ENCODE measurements at regions not wholly inside any gene's neighbourhood (a gene's known extent, or its start where the extent isn't known, plus 50 kb on each side); places are given as distances from the start of the nearest gene placed in this dataset.

DNA sequence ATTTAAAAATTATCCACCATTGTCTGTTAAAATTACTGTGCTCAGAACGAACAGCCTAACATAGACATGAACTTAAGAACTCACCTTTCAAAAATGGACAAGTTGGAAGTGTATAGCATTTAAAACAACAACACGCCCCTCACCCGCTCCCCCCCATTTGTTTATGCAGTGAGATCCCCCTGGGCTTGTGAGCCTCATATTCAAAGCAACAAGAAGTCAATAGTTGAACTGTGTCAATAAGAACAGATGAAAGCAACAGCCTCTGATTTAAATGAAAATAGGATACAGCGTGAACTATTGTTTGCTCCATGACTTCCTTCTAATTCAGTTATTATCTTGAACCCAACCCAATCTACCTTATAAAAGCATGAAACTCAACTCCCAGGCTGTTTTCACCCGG is 314.2 kb downstream of the BLID start:
- peaks cover 56% of the 10 kb centered on the region for H3K4me1 Mint-ChIP-seq
- TF ChIP-seq, protein P1, sequence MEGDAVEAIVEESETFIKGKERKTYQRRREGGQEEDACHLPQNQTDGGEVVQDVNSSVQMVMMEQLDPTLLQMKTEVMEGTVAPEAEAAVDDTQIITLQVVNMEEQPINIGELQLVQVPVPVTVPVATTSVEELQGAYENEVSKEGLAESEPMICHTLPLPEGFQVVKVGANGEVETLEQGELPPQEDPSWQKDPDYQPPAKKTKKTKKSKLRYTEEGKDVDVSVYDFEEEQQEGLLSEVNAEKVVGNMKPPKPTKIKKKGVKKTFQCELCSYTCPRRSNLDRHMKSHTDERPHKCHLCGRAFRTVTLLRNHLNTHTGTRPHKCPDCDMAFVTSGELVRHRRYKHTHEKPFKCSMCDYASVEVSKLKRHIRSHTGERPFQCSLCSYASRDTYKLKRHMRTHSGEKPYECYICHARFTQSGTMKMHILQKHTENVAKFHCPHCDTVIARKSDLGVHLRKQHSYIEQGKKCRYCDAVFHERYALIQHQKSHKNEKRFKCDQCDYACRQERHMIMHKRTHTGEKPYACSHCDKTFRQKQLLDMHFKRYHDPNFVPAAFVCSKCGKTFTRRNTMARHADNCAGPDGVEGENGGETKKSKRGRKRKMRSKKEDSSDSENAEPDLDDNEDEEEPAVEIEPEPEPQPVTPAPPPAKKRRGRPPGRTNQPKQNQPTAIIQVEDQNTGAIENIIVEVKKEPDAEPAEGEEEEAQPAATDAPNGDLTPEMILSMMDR (IDR thresholded peaks at IDR 0.05; ENCODE audit: unreplicated experiment), result no peak
- H3K36me3 Mint-ChIP-seq, result peaks cover 4% of the 10 kb centered on the region
- H3K27ac Mint-ChIP-seq, result peak overlapping the region; percentile 97
- peaks cover 6% of the 10 kb centered on the region for H3K9me3 Mint-ChIP-seq
- no peak overlapping the region for H3K4me3 Mint-ChIP-seq
- DNase-seq (ENCODE audit: low spot score in 2 of 2, unreplicated experiment in 2 of 2), result no peak
- H3K27me3 Mint-ChIP-seq (ENCODE audit: low read depth), result no peaks in the 10 kb centered on the region

DNA sequence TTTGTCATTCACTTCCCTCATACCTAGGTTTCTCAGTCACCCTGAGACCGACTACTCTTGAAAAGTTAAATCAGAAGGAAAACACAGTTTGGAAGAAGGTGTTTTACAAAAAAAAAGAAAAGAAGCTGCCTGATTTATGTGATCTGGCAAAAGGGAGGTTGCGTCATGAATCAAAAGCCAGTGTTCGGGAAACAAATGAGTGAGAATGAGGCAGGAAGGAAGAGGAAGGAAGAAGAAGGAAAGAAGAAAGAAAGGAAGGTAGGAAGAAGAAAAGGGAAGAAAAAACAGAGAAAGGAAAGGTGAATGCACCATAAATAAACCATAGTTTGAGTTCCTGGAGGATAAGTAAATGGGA is 314.6 kb downstream of the BLID start:
- H3K4me3 Mint-ChIP-seq, result peak overlapping the region; percentile 24
- H3K27me3 Mint-ChIP-seq (ENCODE audit: low read depth), result no peaks in the 10 kb centered on the region
- no peak for DNase-seq (ENCODE audit: low spot score in 2 of 2, unreplicated experiment in 2 of 2)
- peak overlapping the region; percentile 97 for H3K27ac Mint-ChIP-seq
- H3K36me3 Mint-ChIP-seq, result peaks cover 4% of the 10 kb centered on the region
- TF ChIP-seq, protein P1 (IDR thresholded peaks at IDR 0.05; ENCODE audit: unreplicated experiment), result no peak
- peaks cover 6% of the 10 kb centered on the region for H3K9me3 Mint-ChIP-seq
- peaks cover 56% of the 10 kb centered on the region for H3K4me1 Mint-ChIP-seq

DNA sequence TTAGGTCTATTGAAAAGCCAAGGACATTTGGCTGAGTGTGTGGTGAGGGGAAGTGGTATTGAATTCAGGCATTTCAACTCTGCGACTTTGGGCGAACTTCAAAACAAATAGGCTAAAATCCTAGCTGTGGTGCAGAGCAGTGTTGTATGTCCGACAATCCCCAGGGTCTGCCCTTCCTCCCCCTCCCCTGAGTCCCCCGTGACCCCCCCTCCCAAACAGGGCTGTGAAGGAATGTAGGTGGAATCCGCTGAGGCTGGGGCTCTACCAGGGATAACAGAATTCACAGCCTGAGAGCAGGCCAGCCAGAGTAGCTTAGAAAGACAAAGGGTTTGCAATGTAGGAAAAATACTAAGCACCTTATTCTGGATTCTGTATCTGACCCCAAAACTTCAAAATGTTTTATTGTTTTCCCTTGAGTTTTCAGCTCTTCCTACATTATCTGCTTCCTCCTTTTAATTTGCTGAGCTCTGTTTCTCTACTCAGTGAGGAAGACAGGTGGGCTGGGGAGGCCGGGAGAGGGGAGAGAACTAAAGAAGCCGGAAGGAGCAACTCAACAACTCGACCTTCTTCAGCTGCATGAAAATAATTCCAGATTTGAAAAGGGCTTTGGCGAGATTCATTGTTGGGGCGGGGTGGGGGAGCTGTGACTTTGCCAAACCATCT is 315.2 kb downstream of the BLID start:
- Mint-ChIP-seq H3K36me3 (peaks cover 4% of the 10 kb centered on the region), H3K9me3 (peaks cover 6% of the 10 kb centered on the region), H3K4me1 (peaks cover 56% of the 10 kb centered on the region), H3K27me3 (ENCODE audit: low read depth) (no peaks in the 10 kb centered on the region), H3K4me3 (peak overlapping the region; percentile 24), H3K27ac (peak overlapping the region; percentile 97)
- TF ChIP-seq, protein P1 (IDR thresholded peaks at IDR 0.05; ENCODE audit: unreplicated experiment), result no peak
- peak; percentile 43 to 61 for DNase-seq (ENCODE audit: low spot score in 2 of 2, unreplicated experiment in 2 of 2)

DNA sequence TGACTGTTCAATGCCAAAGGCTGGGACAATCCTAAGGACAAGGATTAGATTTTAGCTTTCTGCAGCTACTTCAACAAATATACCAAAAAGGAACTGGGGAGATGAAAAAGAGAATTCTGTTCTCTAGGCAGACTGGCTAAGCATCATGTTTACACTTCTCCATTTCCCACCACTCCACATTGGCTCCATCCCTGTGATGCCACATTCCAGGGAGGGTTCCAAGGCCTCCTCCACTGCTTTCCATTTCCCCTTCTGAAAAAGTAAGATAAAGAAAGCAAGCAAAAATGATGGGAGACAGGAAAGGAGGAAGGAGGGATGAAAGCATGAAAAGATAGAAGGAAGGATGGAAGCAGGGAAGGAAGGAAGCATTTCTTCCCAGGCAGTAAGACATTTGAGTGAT is 315.8 kb downstream of the BLID start:
- peaks cover 62% of the 10 kb centered on the region for H3K4me1 Mint-ChIP-seq

DNA sequence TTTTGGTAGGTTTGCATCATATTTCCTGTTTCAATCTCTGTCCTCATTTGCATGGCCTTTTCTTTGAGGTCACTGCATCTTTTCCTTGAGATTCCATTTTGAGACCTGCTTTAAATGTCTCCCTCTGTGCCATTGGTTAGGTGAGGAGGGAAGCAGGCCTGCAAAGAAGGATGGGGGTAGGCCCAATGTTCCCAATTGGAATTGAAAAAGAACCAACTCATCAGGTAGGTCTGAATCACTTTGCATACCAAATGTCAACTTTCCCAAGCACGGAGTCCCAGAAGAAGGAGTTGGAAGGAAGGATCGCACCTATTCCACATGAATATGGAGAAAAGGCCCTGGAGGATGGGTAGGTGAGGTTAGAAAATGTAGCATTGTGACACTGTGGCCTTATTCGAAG is 318.5 kb downstream of the BLID start:
- no peaks in the 10 kb centered on the region for H3K27me3 Mint-ChIP-seq (ENCODE audit: low read depth)
- TF ChIP-seq, protein P1 (IDR thresholded peaks at IDR 0.05; ENCODE audit: unreplicated experiment), result no peak
- H3K4me3 Mint-ChIP-seq, result no peak overlapping the region
- peaks cover 58% of the 10 kb centered on the region for H3K4me1 Mint-ChIP-seq
- H3K9me3 Mint-ChIP-seq, result peaks cover 6% of the 10 kb centered on the region
- no peak overlapping the region for H3K27ac Mint-ChIP-seq
- DNase-seq (ENCODE audit: low spot score in 2 of 2, unreplicated experiment in 2 of 2), result no peak
- peaks cover 4% of the 10 kb centered on the region for H3K36me3 Mint-ChIP-seq

More for the DNA sequence above, 315.8 kb downstream of the BLID start:
- TF ChIP-seq, protein P1 (IDR thresholded peaks at IDR 0.05; ENCODE audit: unreplicated experiment), result no peak
- peaks cover 6% of the 10 kb centered on the region for H3K9me3 Mint-ChIP-seq
- peaks cover 4% of the 10 kb centered on the region for H3K36me3 Mint-ChIP-seq
- no peak for DNase-seq (ENCODE audit: low spot score in 2 of 2, unreplicated experiment in 2 of 2)
- no peak overlapping the region for H3K4me3 Mint-ChIP-seq
- H3K27ac Mint-ChIP-seq, result peak overlapping the region; percentile 97
- H3K27me3 Mint-ChIP-seq (ENCODE audit: low read depth), result no peaks in the 10 kb centered on the region

All from mesothelial cell of epicardium (in vitro differentiated cells).